ENCODE measurements at regions not wholly inside any gene's neighbourhood (a gene's known extent, or its start where the extent isn't known, plus 50 kb on each side); places are given as distances from the start of the nearest gene placed in this dataset.

GRCh38 chr1:208737922-208738321 is 493.7 kb upstream of the PLXNA2 start:
- TF ChIP-seq, protein P1, sequence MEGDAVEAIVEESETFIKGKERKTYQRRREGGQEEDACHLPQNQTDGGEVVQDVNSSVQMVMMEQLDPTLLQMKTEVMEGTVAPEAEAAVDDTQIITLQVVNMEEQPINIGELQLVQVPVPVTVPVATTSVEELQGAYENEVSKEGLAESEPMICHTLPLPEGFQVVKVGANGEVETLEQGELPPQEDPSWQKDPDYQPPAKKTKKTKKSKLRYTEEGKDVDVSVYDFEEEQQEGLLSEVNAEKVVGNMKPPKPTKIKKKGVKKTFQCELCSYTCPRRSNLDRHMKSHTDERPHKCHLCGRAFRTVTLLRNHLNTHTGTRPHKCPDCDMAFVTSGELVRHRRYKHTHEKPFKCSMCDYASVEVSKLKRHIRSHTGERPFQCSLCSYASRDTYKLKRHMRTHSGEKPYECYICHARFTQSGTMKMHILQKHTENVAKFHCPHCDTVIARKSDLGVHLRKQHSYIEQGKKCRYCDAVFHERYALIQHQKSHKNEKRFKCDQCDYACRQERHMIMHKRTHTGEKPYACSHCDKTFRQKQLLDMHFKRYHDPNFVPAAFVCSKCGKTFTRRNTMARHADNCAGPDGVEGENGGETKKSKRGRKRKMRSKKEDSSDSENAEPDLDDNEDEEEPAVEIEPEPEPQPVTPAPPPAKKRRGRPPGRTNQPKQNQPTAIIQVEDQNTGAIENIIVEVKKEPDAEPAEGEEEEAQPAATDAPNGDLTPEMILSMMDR (IDR thresholded peaks at IDR 0.05; ENCODE audit: poor library complexity, severe bottlenecking) = no peak
- TF ChIP-seq EP300 (conservative IDR thresholded peaks at IDR 0.05; ENCODE audit: poor library complexity, severe bottlenecking) (no peak), RAD21 (conservative IDR thresholded peaks at IDR 0.05) (no peak), EZH2 (IDR thresholded peaks at IDR 0.05; ENCODE audit: borderline replicate concordance, insufficient read depth, low read length, poor library complexity, severe bottlenecking) (no peak), MXI1 (conservative IDR thresholded peaks at IDR 0.05; ENCODE audit: poor library complexity, severe bottlenecking) (no peak), TAF1 (IDR thresholded peaks at IDR 0.05; ENCODE audit: low read depth) (no peak)
